Spleen (tissue), 7 donors: ENCODE measurements at regions not wholly inside any gene's neighbourhood (a gene's known extent, or its start where the extent isn't known, plus 50 kb on each side); places are given as distances from the start of the nearest gene placed in this dataset.

Experiments
- CTCF ChIP-seq, 11 experiments: fragments of 200-600 bp in 7 of 11; fragments of 450-650 bp in 4 of 11; sonication (generic) in 4 of 11; IDR thresholded peaks in 8 of 11; conservative IDR thresholded peaks in 3 of 11; 1 replicate in 7 of 11; 2 replicates in 4 of 11; pipeline versions ENCODE4 v1.4.0 to v1.8.0; 2016 to 2021; ENCODE audit warnings: antibody characterized with exemption in 11 of 11, inconsistent platforms in 4 of 11, mild to moderate bottlenecking in 1 of 11
- POLR2AphosphoS5 ChIP-seq, 3 donors: sonication (generic); formaldehyde crosslinking; IDR thresholded peaks; one replicate each; pipeline ENCODE4 v1.5.1; 2017; ENCODE audit warnings: antibody characterized with exemption in 3 of 3
- donor health status: DM: no; HTN: no; CAD: no; lungs with moderate emphysema.
- donor health status: DM: no; HTN: no; CAD: no.
- donor health status: DM: no; HTN: no; CAD: no.

DNA sequence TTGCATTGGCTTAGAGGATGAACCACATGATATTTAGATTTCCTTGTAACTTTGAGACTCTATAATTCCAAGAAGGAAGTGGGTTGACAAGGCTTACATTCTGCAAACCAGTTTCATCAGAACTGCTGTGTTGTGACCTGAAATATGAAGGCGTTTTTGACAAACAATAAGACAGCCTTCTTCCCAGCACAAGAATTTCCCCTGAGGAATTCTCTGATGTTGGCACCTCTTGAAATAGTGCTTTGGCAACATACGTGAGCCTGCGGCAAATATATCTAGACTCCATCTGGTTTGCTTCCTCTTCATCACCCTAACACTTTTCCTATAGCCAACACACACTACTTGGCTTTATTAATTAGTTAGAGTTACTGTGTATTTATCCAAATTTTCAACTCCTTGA lies 585.5 kb upstream of the SOX9 start:
- TF ChIP-seq POLR2AphosphoS5 (IDR thresholded peaks at IDR 0.05) (no peak), CTCF (IDR thresholded peaks at IDR 0.05 in 8 of 11, conservative IDR thresholded peaks at IDR 0.05 in 3 of 11) (no peak)
